ENCODE measurements at regions not wholly inside any gene's neighbourhood (a gene's known extent, or its start where the extent isn't known, plus 50 kb on each side); places are given as distances from the start of the nearest gene placed in this dataset.
"Not testable (repeated sequence)": the region's sequence is repeated elsewhere in the genome, so short reads cannot be mapped to it uniquely, and the experiment has no call there.

DNA sequence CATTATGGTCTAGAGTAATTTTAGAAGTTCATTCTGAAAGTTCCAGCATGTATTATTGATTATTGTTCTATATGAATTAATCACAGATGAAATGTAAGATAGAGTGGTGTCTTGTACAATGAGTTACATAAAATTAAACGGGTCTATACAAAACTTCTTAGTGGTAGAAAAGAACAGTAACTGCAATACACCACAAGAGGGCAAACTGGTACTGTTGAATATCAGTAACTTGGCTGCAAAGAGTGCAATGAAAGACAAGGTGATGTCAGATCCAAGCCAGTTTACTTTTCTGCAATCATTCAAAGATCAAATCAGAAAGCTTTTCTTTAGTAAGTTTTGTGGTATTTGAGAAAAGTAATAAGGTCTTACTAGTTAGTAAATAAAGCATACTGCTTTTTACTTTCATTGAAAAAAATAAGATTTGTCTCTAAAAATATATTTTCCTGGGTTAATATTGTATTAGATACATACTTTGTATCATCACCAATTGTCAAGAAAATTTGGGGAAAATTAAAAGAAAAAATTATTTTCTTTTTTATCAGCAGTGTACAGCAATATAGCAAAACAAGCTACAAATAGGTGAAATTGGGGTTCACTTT, 66.4 kb upstream of the BTG3 start:
- no peak for DNase-seq (ENCODE audit: extremely low spot score in 2 of 2)
- TF ChIP-seq POLR2A (IDR thresholded peaks at IDR 0.05) (no peak), POLR2AphosphoS5 (IDR thresholded peaks at IDR 0.05; ENCODE audit: insufficient read depth in 1 of 2, low read depth in 1 of 2) (peak in 1 of 2 donors; percentile 40)
- TF ChIP-seq, protein P1, sequence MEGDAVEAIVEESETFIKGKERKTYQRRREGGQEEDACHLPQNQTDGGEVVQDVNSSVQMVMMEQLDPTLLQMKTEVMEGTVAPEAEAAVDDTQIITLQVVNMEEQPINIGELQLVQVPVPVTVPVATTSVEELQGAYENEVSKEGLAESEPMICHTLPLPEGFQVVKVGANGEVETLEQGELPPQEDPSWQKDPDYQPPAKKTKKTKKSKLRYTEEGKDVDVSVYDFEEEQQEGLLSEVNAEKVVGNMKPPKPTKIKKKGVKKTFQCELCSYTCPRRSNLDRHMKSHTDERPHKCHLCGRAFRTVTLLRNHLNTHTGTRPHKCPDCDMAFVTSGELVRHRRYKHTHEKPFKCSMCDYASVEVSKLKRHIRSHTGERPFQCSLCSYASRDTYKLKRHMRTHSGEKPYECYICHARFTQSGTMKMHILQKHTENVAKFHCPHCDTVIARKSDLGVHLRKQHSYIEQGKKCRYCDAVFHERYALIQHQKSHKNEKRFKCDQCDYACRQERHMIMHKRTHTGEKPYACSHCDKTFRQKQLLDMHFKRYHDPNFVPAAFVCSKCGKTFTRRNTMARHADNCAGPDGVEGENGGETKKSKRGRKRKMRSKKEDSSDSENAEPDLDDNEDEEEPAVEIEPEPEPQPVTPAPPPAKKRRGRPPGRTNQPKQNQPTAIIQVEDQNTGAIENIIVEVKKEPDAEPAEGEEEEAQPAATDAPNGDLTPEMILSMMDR (IDR thresholded peaks at IDR 0.05), result peak; percentile 66 to 94 (median 84)
- H3K9me3 ChIP-seq, result no peaks in the 10 kb centered on the region
- no peaks in the 10 kb centered on the region for H3K27me3 ChIP-seq
- no peak overlapping the region for H3K4me3 ChIP-seq
- H3K4me1 ChIP-seq, result no peaks in the 10 kb centered on the region
- H3K36me3 ChIP-seq, result no peaks in the 10 kb centered on the region
- intact Hi-C loops (cut with DNase I), result no loop called here
- no peak overlapping the region for H3K27ac ChIP-seq

DNA sequence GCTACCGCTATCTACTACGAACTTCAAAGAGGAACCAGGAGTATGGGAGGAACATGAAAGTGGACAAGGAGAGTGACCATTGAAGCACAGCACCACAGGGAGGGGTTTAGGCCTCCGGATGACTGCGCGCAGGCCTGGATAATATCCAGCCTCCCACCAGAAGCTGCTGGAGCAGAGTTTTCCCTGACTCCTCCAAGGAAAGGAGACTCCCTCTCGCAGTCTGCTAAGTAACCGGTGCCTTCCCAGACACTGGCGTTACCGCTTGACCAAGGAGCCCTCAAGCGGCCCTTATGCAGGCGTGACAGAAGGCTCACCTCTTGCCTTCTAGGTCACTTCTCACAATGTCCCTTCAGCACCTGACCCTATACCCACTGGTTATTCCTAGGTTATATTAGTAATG, 64.2 kb upstream of the BTG3 start:
- H3K27ac ChIP-seq, result not testable (repeated sequence)

DNA sequence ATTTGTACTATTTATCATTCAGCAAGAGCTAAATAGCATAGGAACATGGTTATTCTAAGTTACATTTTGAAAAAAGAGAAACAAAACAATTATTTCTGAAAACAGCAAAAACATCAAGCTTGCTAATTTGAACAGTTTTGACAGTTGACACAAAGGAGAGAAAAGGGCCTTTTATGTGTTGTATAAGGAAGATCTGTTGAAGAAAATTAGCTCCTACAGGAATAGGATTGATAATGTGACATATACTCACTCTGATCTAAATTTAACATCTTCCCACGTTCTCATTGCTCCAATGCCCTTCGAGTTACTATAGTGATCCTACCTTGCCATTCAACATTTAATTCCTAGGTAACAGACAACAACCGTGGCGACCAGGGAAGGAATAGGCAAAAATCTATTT, 61.4 kb upstream of the BTG3 start:
- H3K36me3 ChIP-seq, result no peaks in the 10 kb centered on the region

More for the DNA sequence above, 64.2 kb upstream of the BTG3 start:
- intact Hi-C loops (cut with DNase I); H3K9me3 ChIP-seq; H3K4me3 ChIP-seq; DNase-seq (ENCODE audit: extremely low spot score in 2 of 2); H3K4me1 ChIP-seq; H3K27me3 ChIP-seq; H3K36me3 ChIP-seq: not testable (repeated sequence)

DNA sequence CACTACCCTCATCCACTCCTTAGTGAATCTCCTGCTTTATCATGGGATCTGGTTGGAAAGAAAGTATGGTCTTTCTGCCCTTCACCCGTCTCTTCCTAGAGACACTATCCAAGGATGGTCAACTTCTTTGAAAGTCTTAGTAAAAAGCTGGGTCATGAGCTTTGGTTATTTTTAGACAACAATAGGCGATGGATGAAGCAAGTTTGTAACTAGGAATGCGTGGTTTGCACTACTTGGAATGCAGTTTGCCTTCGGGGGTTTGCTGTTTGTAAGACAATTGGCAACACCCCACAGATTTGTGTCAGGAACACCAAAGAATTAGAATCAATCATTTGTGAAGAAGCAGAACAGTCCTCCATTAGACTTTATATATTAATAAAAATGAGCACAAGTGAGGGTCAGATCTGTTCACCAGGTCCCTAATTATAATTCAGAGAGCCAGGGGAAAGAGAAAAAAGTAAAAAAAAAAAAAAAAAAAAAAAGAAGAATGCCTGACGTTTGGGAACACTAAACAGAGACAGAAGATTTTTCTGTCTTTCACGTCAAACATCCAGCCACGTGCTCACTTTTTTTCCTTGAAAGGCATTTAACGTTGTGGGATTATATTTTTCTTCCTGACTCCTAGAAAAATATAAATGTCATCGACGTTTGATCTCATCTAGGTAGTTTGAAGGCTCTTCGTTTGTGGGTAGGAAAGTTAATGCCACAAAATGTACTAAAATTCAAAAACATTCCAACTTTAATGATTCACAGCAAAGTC, 60.7 kb upstream of the BTG3 start:
- intact Hi-C loops (cut with DNase I), result no loop called here
- Histone ChIP-seq H3K27me3 (no peaks in the 10 kb centered on the region), H3K36me3 (no peaks in the 10 kb centered on the region), H3K9me3 (no peaks in the 10 kb centered on the region), H3K4me3 (no peak overlapping the region), H3K27ac (no peak overlapping the region), H3K4me1 (no peaks in the 10 kb centered on the region)
- no peak for DNase-seq (ENCODE audit: extremely low spot score in 2 of 2)
- no peak for TF ChIP-seq POLR2A (IDR thresholded peaks at IDR 0.05)
- TF ChIP-seq, protein P1 (IDR thresholded peaks at IDR 0.05), result no peak
- TF ChIP-seq POLR2AphosphoS5 (IDR thresholded peaks at IDR 0.05; ENCODE audit: insufficient read depth in 1 of 2, low read depth in 1 of 2), result no peak

More for the DNA sequence above, 61.4 kb upstream of the BTG3 start:
- Histone ChIP-seq H3K9me3 (no peaks in the 10 kb centered on the region), H3K27me3 (no peaks in the 10 kb centered on the region), H3K4me1 (no peaks in the 10 kb centered on the region), H3K4me3 (no peak overlapping the region), H3K27ac (no peak overlapping the region)
- no peak for TF ChIP-seq POLR2A (IDR thresholded peaks at IDR 0.05)
- no peak for TF ChIP-seq POLR2AphosphoS5 (IDR thresholded peaks at IDR 0.05; ENCODE audit: insufficient read depth in 1 of 2, low read depth in 1 of 2)
- TF ChIP-seq, protein P1 (IDR thresholded peaks at IDR 0.05), result no peak
- intact Hi-C loops (cut with DNase I), result no loop called here
- DNase-seq (ENCODE audit: extremely low spot score in 2 of 2), result no peak

DNA sequence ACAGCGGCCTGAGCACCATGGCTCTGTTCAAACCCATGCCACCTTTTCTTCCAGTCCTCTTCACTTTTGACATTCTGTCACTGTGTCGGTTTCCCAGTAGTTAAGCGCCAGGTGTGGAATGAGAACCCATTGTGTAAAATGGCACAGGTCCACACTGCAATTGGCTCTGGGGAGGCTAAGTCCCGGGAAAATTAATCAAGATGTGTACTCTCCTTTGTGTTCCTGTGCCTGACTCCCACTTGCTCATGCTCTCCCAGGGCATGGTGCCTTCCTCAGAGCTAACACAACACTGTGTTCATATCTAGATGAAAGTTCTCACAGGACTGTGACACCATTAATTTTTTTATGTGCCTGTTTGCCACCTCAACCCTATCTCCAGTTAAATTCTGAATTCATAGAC, 59.0 kb upstream of the BTG3 start:
- intact Hi-C loops (cut with DNase I), result no loop called here
- H3K36me3 ChIP-seq, result no peaks in the 10 kb centered on the region
- no peaks in the 10 kb centered on the region for H3K4me1 ChIP-seq
- no peak for TF ChIP-seq POLR2AphosphoS5 (IDR thresholded peaks at IDR 0.05; ENCODE audit: insufficient read depth in 1 of 2, low read depth in 1 of 2)
- TF ChIP-seq POLR2A (IDR thresholded peaks at IDR 0.05), result no peak
- TF ChIP-seq, protein P1 (IDR thresholded peaks at IDR 0.05), result no peak
- H3K9me3 ChIP-seq, result no peaks in the 10 kb centered on the region
- no peak for DNase-seq (ENCODE audit: extremely low spot score in 2 of 2)
- no peak overlapping the region for H3K4me3 ChIP-seq
- H3K27ac ChIP-seq, result no peak overlapping the region
- no peaks in the 10 kb centered on the region for H3K27me3 ChIP-seq
